Mucosa of rectum (tissue), 2 donors: ENCODE measurements at regions not wholly inside any gene's neighbourhood (a gene's known extent, or its start where the extent isn't known, plus 50 kb on each side); places are given as distances from the start of the nearest gene placed in this dataset.

Experiments
- H3K27ac ChIP-seq, 2 donors: one replicate each; pipeline ENCODE4 v1.7.0; 2013; ENCODE audit warnings: inconsistent platforms in 2 of 2, low read depth in 2 of 2, low read length in 2 of 2
- H3K27me3 ChIP-seq, 2 donors: one replicate each; pipeline ENCODE4 v1.7.0; 2013; ENCODE audit warnings: low read length in 2 of 2; ENCODE audit not compliant: control insufficient read depth in 2 of 2, insufficient read depth in 2 of 2
- H3K36me3 ChIP-seq, 2 donors: one replicate each; pipeline ENCODE4 v1.7.0; 2013; ENCODE audit warnings: low read length in 2 of 2; ENCODE audit not compliant: control insufficient read depth in 2 of 2, insufficient read depth in 2 of 2
- H3K4me1 ChIP-seq, 2 donors: one replicate each; pipeline ENCODE4 v1.7.0; 2013; ENCODE audit warnings: low read length in 2 of 2, mild to moderate bottlenecking in 1 of 2; ENCODE audit not compliant: control insufficient read depth in 2 of 2, insufficient read depth in 2 of 2
- H3K4me3 ChIP-seq, 2 donors: one replicate each; pipeline ENCODE4 v1.7.0; 2013; ENCODE audit warnings: low read length in 2 of 2
- H3K9ac ChIP-seq, 2 donors: one replicate each; pipeline ENCODE4 v1.7.0; 2013; ENCODE audit warnings: low read length in 2 of 2, low read depth in 1 of 2, mild to moderate bottlenecking in 1 of 2
- H3K9me3 ChIP-seq, 2 donors: one replicate each; pipeline ENCODE4 v1.7.0; 2013; ENCODE audit warnings: low read length in 2 of 2; ENCODE audit not compliant: control insufficient read depth in 2 of 2
- donor health status: healthy.
- donor health status: Normal muscosa, but diverticular disease.

GRCh38 chr11:127149410-127149809 lies 148.8 kb upstream of the KIRREL3 start:
- H3K4me3 ChIP-seq: no peak overlapping the region

GRCh38 chr11:127143251-127143650 lies 142.7 kb upstream of the KIRREL3 start:
- no peaks in the 10 kb centered on the region for H3K4me1 ChIP-seq
- H3K4me3 ChIP-seq: no peak overlapping the region
- no peaks in the 10 kb centered on the region for H3K36me3 ChIP-seq
- no peaks in the 10 kb centered on the region for H3K9me3 ChIP-seq
- no peak overlapping the region for H3K9ac ChIP-seq
- H3K27me3 ChIP-seq: no peaks in the 10 kb centered on the region
- H3K27ac ChIP-seq: no peak overlapping the region

More at GRCh38 chr11:127149410-127149809, 148.8 kb upstream of the KIRREL3 start:
- H3K36me3 ChIP-seq: no peaks in the 10 kb centered on the region
- no peaks in the 10 kb centered on the region for H3K27me3 ChIP-seq
- H3K9ac ChIP-seq: no peak overlapping the region
- H3K27ac ChIP-seq: no peak overlapping the region
- no peaks in the 10 kb centered on the region for H3K9me3 ChIP-seq
- H3K4me1 ChIP-seq: no peaks in the 10 kb centered on the region

GRCh38 chr11:127138613-127139012 lies 138.0 kb upstream of the KIRREL3 start:
- H3K9ac ChIP-seq: no peak overlapping the region
- no peaks in the 10 kb centered on the region for H3K36me3 ChIP-seq
- H3K4me1 ChIP-seq: no peaks in the 10 kb centered on the region
- no peak overlapping the region for H3K27ac ChIP-seq
- no peaks in the 10 kb centered on the region for H3K9me3 ChIP-seq
- no peaks in the 10 kb centered on the region for H3K27me3 ChIP-seq
- H3K4me3 ChIP-seq: no peak overlapping the region

- Histone ChIP-seq H3K9ac (no peak overlapping the region), H3K27me3 (no peaks in the 10 kb centered on the region), H3K9me3 (no peaks in the 10 kb centered on the region), H3K36me3 (no peaks in the 10 kb centered on the region), H3K27ac (no peak overlapping the region), H3K4me3 (no peak overlapping the region), H3K4me1 (no peaks in the 10 kb centered on the region)
Observed at GRCh38 chr11:127137771-127138280, 137.3 kb upstream of the KIRREL3 start.

- no peaks in the 10 kb centered on the region for H3K4me1 ChIP-seq
- H3K9me3 ChIP-seq: no peaks in the 10 kb centered on the region
- no peaks in the 10 kb centered on the region for H3K36me3 ChIP-seq
- H3K27me3 ChIP-seq: no peaks in the 10 kb centered on the region
- no peak overlapping the region for H3K4me3 ChIP-seq
- H3K27ac ChIP-seq: no peak overlapping the region
- H3K9ac ChIP-seq: no peak overlapping the region
Observed at GRCh38 chr11:127136438-127136837, 135.9 kb upstream of the KIRREL3 start.

- Histone ChIP-seq H3K27me3 (no peaks in the 10 kb centered on the region), H3K36me3 (no peaks in the 10 kb centered on the region), H3K4me3 (no peak overlapping the region), H3K4me1 (no peaks in the 10 kb centered on the region), H3K27ac (no peak overlapping the region), H3K9ac (no peak overlapping the region), H3K9me3 (no peaks in the 10 kb centered on the region)
Observed at GRCh38 chr11:127135256-127135655, 134.7 kb upstream of the KIRREL3 start.

- H3K9me3 ChIP-seq: no peaks in the 10 kb centered on the region
- no peak overlapping the region for H3K9ac ChIP-seq
- H3K36me3 ChIP-seq: no peaks in the 10 kb centered on the region
- H3K4me1 ChIP-seq: no peaks in the 10 kb centered on the region
- no peaks in the 10 kb centered on the region for H3K27me3 ChIP-seq
- H3K27ac ChIP-seq: no peak overlapping the region
- no peak overlapping the region for H3K4me3 ChIP-seq
Observed at GRCh38 chr11:127133061-127133460, 132.5 kb upstream of the KIRREL3 start.

- H3K36me3 ChIP-seq: no peaks in the 10 kb centered on the region
- H3K9ac ChIP-seq: no peak overlapping the region
- no peak overlapping the region for H3K27ac ChIP-seq
- no peaks in the 10 kb centered on the region for H3K27me3 ChIP-seq
- H3K9me3 ChIP-seq: no peaks in the 10 kb centered on the region
- no peaks in the 10 kb centered on the region for H3K4me1 ChIP-seq
- no peak overlapping the region for H3K4me3 ChIP-seq
Observed at GRCh38 chr11:127130321-127130720, 129.8 kb upstream of the KIRREL3 start.

GRCh38 chr11:127126986-127127385 lies 126.4 kb upstream of the KIRREL3 start:
- no peaks in the 10 kb centered on the region for H3K4me1 ChIP-seq
- no peaks in the 10 kb centered on the region for H3K27me3 ChIP-seq
- H3K36me3 ChIP-seq: no peaks in the 10 kb centered on the region
- H3K4me3 ChIP-seq: no peak overlapping the region
- H3K9ac ChIP-seq: no peak overlapping the region
- H3K9me3 ChIP-seq: no peaks in the 10 kb centered on the region
- H3K27ac ChIP-seq: no peak overlapping the region

GRCh38 chr11:127119356-127119755 lies 118.8 kb upstream of the KIRREL3 start:
- Histone ChIP-seq H3K27ac (no peak overlapping the region), H3K9ac (no peak overlapping the region), H3K27me3 (no peaks in the 10 kb centered on the region), H3K9me3 (no peaks in the 10 kb centered on the region), H3K36me3 (no peaks in the 10 kb centered on the region), H3K4me1 (no peaks in the 10 kb centered on the region), H3K4me3 (no peak overlapping the region)

- Histone ChIP-seq H3K9ac (no peak overlapping the region), H3K4me3 (no peak overlapping the region), H3K9me3 (no peaks in the 10 kb centered on the region), H3K4me1 (no peaks in the 10 kb centered on the region), H3K27ac (no peak overlapping the region), H3K27me3 (no peaks in the 10 kb centered on the region), H3K36me3 (no peaks in the 10 kb centered on the region)
Observed at GRCh38 chr11:127118811-127119210, 118.2 kb upstream of the KIRREL3 start.
